COR-L47 (cell line): ENCODE measurements at regions not wholly inside any gene's neighbourhood (a gene's known extent, or its start where the extent isn't known, plus 50 kb on each side); places are given as distances from the start of the nearest gene placed in this dataset.
A peak's percentile ranks its signal among the peaks of the same experiment; 100 is the strongest.
"Not testable (repeated sequence)": the region's sequence is repeated elsewhere in the genome, so short reads cannot be mapped to it uniquely, and the experiment has no call there.

Experiments used
- DNase-seq: peaks from one replicate; lab custom pipeline; 2025; lab: John Stamatoyannopoulos, UW

GRCh38 chr22:44628835-44629234, 73.2 kb upstream of the PRR5 start:
- no peak for DNase-seq

- no peak for DNase-seq
These were observed 73.7 kb upstream of the PRR5 start for GRCh38 chr22:44628273-44628672.

- no peak for DNase-seq
These were observed 74.4 kb upstream of the PRR5 start for GRCh38 chr22:44627521-44628139.

DNA sequence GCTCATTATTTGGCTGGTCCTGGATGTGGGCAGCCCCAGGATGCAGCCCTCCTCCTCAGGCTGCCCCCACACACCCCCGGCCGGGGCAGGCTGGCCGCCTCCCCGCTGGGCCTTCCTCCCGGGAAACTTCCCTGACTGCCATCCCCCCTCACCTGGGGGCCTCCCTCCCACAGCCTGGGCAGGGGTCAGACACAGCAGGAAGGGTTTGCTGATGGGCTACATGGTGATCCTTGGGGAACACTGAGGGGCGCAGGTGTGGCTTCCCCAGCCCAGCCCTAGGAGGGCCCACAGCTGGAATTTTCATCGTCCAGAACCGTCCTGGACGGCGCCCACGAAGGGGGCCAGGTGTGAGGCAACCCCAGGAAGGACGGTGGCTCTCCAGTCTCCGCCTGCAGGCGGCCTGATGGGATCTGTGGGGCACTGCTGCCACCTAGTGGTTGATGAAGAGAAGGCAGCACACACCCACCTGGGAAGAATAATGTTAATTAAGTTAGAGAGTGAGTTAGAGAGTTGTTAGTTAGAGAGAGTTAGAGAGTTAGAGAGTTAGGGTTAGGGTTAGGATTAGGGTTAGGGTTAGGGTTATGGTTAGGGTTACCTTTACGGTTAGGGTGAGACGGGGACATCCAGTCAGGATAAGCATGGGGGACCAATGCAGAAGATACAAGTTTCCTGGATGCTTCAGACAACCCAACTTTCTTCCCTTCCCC, 75.9 kb upstream of the PRR5 start:
- peak; percentile 39 for DNase-seq

DNA sequence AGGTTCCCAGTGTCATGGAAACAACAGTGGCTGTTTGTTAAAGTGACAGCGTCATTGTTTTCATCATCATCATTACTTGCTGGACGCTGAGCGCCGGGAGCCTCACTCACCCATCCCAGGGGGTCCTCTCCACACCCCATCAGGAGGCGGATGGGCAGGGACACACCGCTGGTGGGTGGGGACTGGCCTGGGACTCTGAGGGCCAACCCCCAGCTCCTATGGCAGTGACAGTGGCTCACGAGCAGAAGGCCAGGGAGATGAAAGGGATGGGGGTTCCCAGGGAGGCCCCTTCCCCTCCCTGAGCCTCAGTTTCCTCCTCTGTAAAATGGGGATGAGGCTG, 76.6 kb upstream of the PRR5 start:
- DNase-seq, result no peak

GRCh38 chr22:44624689-44625420, 77.1 kb upstream of the PRR5 start:
- no peak for DNase-seq

DNA sequence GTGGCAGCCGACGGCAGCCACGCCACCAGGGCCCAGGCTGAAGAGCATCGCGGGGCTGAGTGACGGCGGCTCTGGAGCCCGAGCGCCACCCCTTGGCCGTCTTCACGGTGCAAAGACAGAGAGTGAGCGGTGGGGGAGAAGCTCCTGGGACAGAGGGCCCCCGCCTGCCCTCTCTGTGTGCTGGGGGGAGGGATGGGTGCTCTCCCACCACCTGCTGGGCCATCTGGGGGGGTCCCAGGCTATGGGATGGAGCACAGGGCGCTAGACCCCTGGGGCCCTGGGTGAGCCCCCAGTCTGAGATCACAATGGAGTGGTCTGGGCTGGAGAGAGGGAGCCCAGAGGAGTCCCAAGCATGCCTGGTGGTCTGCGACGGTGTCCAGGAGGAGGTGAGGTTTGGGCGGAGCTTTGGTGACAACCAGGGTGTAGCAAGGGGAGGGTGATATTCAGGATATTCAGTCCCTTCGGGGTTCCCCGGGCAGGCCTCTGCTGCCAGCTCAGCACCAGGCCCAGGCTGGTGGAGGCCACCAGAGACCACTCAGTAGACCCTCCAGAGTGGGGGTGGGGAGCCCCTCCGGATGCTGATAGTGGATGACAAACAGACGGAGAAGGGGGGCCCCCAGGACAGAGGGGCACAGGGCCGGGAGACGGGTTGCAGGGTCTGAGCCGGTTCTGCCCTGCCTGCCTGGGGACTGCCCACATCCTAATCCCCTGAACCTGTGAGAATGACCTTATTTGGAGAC, 78.1 kb upstream of the PRR5 start:
- peak; percentile 20 for DNase-seq

GRCh38 chr22:44622679-44623078, 79.3 kb upstream of the PRR5 start:
- no peak for DNase-seq

DNA sequence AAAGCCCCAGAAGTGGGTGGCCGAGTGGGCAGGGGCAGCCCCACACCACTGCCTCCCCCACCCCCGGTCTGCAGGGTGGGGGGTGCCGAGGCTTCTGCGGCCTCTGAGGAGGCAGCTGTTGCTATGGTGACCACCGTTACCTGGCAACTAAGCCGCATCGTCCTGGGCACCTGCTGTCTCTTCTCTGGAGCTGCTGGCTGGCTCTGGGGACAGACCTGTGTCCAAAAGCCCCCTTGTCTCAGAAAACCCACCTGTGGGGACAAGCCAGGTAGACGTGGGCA, 79.9 kb upstream of the PRR5 start:
- DNase-seq, result peak; percentile 73

GRCh38 chr22:44621401-44622146, 80.4 kb upstream of the PRR5 start:
- DNase-seq, result no peak

DNA sequence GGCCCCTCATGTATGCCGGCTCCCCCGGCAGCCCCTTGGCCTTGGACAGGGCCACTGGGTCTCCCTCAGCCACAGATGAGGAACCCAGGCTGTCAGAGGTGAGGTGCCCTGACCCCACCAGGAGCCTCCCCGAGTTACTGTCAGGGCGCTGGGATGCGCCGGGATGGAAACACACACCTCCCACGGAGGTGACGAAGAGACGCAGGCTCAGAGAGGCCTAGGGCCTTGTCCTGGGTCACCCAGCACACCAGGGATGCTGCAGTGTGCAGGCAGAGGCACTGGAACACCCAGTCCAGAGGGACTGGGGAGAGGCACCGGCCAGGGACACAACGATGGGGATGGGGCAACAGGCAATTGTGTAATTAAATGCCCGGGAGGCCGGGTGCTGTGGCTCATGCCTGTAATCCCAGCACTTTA, 81.2 kb upstream of the PRR5 start:
- no peak for DNase-seq

DNA sequence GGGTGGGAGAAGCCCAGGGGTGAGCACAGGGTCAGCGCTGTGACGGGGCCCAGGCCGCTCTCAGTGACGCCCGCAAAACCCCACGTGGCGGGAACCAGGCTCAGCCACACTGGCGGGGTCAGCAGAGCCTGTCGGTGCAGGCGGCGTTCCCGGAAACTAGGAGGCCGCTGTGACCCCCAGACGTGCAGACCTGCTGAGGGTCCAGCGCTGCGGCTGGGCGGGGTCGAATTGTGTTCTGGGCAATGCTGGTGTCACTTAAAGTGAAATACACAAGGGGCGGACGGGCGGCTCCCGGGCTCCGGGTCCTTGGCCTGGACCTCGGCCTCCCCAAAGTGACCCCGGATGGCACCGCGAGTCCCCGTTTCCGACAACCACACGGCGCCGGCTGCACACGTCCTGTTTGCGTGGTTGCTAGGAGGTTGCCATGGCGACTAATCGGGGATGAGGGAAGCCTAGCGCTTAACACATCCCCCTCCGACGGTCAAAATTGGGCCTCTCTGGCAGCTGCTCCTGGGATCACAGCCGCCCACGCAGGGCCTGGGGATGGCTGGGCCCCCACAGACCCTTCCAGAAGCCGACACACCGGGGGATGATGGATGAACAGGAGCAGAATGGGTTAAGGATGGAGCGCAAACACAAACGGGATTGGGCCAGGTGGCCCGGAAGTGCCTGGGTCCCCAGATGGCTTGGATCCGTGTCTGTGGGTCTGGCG, 81.7 kb upstream of the PRR5 start:
- DNase-seq, result peak; percentile 92

DNA sequence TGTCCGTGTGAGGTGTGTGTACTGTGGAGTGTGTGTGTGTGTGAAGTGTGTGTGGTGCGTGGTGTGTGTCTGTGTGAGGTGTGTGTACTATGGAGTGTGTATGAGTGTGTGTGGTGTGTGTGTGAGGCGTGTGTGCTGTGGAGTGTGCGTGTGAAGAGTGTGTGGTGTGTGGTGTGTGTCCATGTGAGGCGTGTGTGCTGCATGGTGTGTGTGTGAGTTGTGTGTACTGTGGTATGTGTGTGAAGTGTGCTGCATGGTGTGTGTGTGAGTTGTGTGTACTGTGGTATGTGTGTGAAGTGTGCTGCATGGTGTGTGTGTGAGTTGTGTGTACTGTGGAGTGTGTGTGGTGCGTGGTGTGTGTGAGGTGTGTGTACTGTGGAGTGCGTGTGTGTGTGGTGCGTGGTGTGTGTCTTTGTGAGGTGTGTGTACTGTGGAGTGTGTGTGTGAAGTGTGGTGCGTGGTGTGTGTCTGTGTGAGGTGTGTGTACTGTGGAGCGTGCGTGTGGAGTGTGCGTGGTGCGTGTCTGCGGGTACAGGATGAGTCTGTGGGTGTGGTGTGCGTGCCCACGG, 82.4 kb upstream of the PRR5 start:
- not testable (repeated sequence) for DNase-seq

DNA sequence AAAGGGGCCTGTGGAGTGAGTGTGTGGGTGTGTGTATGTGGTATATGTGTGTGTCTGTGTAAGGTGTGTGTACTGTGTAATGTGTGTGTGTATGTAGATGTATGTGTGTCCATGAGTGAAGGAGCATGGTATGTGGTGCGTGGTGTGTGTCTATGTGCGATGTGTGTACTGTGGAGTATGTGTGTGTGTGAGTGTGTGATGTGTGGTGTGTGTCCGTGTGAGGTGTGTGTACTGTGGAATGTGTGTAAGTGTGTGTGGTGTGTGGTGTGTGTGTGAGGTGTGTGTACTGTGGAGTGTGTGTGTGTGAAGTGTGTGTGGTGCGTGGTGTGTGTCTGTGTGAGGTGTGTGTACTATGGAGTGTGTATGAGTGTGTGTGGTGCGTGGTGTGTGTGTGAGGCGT, 83.1 kb upstream of the PRR5 start:
- DNase-seq, result not testable (repeated sequence)

DNA sequence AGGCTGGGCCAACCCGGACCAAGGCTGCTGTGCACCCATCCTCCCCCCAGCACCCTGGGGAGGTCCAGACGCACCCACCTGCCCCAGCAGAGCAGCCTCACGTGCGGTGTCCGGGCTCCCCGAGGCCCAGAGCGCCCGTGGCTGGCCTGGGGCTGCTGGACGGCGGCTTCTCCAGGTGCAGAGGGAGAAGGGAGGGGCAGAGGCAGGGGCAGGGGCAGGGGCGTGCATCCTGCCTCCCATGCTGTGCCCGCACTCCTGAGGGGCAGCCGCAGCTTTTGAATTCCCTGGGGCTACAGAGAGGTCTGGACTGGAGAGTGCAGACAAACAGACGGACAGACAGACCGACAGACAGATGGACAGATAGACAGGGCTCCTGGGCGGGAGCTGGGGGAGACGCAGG, 83.6 kb upstream of the PRR5 start:
- DNase-seq, result no peak

GRCh38 chr22:44617828-44618227, 84.2 kb upstream of the PRR5 start:
- no peak for DNase-seq

DNA sequence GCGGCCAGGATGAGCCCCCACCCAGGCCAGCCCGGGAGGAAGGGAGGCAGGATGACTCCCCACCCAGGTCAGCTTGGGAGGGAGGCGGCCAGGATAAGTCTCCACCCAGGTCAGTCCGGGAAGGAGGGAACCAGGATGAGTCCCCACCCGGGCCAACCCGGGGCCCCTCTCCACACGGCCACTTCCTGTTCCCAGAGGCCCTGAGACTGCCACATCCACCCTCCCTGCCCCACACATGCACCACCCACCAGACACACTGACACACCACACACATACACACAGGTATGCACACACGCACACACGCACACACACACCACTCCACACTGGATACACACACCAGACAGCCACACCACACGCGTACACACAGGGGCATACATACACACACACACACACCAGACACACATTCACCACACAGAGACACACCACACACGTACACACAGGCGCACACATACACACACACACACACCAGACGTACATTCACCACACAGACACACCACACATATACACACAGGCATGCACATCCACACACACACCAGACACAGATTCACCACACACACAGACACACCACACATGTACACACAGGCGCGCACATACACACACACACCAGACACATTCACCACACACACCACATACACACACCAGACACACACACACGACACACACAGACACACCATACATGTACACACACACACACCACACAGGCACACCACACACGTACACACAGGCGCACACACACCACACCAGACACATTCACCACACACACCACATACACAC, 84.9 kb upstream of the PRR5 start:
- no peak for DNase-seq

DNA sequence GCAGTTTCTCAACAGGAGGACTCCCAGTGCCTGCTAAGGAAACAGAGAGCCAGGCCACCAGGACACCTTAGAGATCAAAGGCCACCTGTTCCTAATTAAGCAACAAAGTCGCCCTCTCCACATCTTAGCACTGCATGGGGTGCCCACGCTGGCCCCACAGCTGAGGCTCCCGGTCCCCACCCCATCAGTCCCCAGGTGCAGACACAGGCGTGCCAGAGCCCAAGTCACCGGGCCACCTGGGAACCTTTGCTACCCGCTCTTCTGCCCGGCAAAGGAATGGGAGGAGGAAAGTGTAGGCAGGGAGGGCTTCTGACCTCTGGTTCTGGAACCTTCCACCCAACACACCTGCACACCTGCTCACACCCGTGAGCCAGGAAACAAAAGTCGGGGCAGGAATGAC, 85.5 kb upstream of the PRR5 start:
- DNase-seq, result no peak

- DNase-seq, result no peak
These were observed 86.3 kb upstream of the PRR5 start for GRCh38 chr22:44615602-44616180.

GRCh38 chr22:44615146-44615545, 86.9 kb upstream of the PRR5 start:
- no peak for DNase-seq
